ENCODE measurements at regions not wholly inside any gene's neighbourhood (a gene's known extent, or its start where the extent isn't known, plus 50 kb on each side); places are given as distances from the start of the nearest gene placed in this dataset.

DNA sequence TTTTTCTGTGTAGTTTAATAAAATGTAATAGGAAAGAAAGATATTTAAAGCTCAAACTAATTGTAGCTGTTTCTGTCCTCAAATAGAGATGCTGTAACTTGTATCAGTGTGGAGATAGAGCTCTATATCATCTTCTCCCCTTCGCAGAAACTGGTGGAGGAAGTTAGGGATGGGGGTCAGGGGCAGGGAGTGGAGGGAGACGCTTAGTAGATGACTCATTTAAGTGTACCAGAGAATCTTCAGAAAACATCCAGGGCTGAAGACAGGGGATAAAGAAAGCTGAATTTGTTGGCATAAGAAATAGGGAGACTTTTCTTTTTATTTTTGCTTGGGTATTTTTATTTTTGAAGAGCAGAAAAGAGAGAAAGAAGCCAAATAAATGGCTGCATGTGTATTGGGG, 282.6 kb upstream of the DPYD start:
- no peak for DNase-seq (ENCODE audit: low read depth)

DNA sequence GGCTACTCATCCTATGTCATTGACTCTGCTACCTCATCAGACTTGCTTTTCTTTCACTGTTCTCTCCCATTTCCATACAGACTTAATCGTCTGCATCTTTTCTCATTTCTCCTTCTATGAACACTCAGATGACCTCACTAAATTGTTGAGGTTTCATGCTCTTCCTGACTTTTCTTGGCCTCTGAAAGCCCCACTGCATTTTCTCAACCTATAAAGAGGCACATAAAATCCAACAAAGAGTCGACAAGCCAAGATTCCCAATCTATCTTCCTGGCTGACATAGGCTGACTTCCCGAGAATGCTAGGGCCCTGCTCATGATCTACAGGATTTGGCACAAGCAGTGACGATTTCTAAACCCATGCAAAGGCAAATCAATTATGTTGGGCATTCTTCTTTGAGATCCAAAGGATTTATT, 280.8 kb upstream of the DPYD start:
- no peak for DNase-seq (ENCODE audit: low read depth)

DNA sequence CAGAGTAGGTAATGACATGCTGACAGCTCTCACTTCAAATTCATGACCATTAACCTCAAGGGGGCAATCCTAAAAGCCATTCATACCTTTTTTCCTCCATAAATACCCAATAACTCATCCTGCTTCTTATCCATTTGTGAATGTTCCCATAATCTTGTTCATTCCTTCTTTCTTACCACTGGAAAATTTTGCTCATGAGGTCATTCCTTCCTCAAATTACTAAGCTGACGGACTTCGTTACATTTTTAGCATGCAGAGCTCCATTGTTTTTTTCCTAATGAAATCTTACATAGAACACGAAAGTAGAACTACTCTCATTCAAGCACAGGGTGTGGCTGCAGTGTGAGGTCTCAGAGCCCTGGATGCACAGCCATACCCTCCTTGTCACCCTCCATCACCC, 276.5 kb upstream of the DPYD start:
- no peak for DNase-seq (ENCODE audit: low read depth)

DNA sequence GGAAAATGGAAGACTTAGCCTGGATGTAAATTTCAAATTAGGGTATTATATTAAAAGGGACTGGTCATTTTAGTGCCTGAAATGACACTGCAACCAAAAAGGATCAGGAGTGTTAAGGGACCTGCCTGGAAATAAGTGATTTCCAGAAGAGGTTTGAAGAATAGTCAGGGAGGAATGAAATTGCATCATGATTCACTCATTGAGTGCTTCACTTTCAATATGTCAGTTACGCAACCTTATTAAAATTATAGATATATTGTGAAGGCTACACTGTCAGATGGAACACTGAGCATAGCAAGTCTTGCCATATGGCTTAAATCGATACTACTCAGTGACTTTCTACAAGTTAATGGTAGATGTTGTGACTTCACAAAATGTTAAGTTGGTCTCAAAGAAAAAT, 275.2 kb upstream of the DPYD start:
- no peak for DNase-seq (ENCODE audit: low read depth)

DNA sequence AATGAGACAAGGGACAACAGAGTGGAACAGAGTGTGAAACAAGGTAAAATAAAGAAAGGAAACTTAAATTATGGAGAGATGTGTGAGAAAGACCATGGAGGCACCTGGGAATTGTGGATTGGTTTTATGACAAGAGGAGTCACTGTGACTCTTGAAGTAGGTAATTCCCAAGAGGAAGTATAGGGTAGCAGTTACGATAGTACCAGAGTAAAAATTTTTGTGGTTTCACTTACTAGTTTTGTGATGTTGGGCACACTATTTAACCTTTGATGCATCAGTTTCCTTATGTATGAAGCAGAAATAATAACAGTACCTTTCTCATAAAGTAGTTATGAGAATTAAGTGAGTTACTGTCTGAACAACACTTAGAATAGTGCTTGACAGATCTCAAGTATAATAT, 267.9 kb upstream of the DPYD start:
- DNase-seq (ENCODE audit: low read depth): no peak

DNA sequence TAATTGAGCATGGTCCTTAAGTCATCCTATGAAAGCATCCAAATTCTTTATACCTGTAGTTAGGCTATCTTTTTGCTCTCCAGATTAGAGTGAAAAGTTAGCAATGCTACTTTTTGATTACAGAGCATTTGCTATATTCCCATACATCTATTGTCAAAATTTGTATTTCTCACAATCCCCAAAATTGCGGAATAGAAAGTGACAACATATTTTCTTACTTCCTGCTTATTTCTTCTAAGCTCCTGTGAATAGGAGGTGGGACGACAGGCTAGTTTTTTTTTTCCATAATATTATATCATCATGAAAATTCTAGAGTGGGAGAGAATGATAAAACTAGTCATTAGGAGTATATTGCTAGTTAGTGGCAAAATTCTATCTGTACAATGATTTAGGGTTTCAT, 264.0 kb upstream of the DPYD start:
- DNase-seq (ENCODE audit: low read depth): no peak

DNA sequence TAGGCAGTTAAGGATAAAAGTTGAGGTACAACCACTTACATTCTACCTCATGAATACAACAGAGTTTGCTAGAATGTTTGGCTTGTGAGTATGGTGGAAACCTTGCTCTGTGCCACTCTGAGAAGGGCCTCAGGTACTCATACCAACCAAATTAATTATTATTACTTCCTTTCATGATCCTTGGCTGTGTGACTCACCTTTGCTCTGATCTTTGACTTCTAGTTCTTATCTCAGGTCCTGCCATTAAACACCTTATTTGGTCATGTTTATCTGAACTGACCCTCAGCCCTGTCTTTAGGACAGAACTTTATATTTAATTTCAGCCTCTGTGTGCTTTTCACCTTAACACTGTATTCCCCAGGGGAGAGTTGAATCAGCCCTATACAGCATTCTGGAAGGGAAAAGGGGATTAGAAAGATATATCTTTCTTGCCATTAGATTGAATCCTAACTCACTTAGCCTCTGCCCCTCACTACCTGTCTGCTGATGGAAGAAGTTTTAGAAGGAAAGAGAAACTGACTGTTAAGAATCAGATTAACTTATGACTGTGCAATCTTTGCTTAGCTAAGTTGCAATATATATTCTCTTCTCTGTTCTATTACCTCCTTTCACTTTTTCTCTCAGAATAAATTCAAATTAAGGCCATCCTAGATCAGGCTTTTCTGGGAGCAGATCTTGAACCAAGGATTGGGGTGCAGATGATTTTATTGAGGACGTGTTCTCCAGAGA, 260.4 kb upstream of the DPYD start:
- DNase-seq (ENCODE audit: low read depth): no peak

DNA sequence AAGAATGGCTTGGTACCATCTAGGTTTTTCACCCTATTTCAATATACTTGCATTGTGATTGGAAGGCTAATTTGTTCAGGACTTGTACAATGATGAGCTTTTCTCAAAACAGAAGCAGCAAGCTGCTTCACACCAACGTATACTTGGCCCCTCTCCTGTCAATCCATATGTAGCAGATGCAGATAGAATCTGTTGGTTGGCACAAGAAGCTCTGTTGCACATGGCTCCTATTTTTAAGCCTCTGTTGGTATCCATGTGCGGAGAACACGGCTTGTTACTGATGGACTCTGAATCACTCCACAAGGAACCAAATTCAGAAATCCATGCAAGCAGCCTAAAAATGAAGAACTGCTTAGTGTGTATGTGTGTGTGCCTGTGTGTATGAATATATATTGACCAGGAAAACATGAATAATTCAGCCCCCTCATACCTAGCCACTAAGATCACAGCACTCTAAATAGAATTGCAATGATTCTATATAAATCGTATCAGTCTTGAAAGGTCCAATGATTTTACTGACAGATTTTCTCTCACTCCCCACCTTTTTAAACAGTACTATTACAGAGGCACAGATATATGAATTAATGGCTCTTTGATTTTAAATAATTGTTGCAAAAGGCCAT, 258.4 kb upstream of the DPYD start:
- DNase-seq (ENCODE audit: low read depth): no peak

DNA sequence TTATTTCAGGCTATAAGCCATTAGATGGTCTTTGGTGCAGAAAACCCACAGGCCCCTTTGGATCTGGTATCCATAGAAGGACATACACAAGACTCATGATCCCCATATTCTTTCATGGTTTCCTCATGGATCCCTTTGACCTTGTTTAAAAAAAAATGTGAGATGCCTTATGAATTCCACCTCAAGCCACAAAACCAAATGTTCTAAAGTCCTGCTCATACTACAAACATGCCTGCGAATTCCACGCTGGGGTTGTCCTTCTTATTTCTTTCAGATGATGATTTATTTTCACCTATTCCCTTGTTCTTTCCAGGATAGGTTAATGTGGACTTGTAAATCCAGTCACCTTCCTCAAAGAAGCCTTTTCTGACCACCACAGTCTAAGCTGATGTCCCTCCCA, 256.9 kb upstream of the DPYD start:
- no peak for DNase-seq (ENCODE audit: low read depth)

DNA sequence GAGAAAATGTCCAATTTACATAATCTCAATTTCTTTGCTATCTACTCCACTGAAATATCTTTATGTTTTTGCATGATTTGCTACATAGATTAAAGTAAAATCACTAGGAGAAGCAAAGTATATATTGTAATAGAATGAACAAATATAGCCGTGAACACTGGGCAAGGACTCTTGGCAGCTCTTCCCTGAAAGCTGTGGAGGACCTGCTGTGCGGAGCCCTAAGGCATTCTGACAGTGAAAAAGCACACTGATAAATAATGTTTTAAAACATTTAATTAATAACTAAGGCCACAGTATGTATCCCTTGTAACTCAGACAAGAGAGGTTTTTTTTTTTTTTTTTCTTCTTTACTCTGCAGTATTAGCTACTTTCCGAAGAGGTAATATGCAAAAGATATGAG, 256.1 kb upstream of the DPYD start:
- no peak for DNase-seq (ENCODE audit: low read depth)

DNA sequence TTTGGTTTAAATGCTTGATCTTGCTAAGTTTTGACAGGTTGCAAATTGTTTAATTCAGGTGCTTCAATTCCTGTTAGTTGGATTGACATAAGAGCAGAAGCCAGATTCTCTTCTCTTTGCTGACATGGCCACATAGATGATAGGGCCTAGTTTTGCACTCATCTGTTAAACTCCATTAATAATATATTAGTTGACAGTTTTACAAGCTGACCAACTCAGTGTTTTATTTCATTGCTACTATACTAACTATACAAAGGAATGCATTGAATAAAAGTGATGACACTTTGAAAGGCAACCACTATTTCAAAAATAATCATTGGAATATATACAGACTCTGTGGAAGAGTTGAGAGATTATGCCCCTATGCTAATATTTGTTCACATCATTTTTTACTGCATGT, 255.6 kb upstream of the DPYD start:
- no peak for DNase-seq (ENCODE audit: low read depth)

DNA sequence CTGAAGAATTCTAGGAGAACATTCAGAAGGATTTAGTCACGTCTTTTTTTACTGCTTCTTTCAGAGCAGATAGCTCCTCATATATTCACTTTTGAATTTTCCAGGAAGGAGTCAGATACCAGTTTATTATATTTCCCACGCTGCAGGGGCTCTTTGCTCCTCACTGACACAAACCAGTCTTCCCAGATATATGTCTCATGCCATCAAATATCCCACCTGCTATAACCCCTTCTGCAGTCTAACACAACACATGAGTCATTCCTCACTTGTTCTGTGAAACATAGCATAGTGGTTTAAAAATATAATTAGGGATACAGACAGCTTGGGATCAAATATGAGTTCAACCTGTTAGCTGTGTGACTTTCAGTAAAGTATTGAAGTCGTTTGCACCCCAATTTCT, 251.7 kb upstream of the DPYD start:
- DNase-seq (ENCODE audit: low read depth): no peak

DNA sequence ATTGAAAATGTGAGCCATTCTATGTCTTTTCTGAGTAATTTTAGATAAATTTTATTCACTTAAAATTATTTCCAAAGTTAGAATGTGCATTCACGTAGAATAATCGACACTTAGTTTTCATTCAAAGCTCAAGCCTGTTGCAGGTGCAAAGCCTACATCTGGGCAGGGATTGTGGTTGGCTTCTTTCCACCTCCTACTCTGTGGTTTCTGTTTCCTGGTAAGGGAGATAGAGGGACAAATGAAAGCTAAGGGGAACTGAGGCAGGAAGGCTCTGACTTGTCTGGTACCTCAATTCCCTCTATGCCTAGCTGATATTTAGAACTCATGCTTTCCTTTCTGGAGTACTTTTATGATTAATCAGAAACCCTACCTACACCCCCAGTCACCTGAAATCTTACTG, 251.2 kb upstream of the DPYD start:
- no peak for DNase-seq (ENCODE audit: low read depth)

DNA sequence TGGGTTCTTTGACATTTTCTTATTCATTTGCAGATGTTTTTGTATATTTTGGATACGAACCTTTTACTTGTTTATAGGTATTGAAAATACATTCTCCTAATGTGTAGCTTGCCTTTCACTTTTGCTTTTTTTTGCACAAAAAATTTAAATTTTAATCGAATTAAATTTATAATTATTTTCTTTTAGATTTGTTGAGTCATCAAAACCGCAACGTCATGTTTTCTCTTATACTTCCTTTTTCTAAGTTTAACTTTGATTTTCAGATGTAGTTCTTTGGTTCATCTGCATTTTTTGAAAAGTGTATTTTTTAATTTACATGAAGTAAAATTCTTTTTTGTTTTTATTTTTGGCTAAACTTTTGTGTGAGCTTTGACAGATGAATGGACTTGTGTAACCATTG, 243.7 kb upstream of the DPYD start:
- DNase-seq (ENCODE audit: low read depth): no peak

DNA sequence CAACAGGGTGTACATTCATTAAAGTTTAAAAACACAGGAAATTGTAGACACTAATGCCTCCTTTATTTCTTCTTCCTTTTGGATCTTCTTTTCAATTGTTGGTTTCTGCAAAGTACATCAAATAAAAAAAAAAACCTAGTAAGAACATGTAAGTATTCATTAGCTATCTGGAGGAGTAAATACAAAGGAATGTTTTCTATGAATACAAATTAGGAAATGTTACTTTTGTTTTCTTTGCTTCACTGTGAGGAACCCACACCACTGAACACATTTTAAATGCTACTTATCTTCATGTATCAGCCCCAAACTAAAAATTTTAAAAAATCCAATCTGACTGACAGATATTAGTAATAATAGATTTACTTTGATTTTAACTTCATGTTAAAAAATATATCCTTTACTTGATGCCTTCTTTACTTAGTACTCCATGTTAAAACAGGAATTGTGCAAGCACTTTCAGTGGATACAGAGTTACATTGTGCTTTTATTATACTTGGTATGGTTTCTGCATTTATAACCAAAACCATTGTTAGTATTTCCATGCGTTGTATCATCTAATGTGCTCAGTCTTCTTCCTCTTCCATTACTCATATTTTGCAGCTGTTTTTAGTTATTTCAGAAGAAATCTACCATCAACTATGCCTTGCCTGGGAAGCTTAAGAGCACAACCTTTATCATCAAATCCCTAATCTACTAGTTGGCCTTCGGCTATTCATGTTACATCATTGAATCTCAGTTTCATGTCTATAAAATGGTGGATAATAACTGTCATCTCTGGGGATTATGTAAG, 236.9 kb upstream of the DPYD start:
- no peak for DNase-seq (ENCODE audit: low read depth)

DNA sequence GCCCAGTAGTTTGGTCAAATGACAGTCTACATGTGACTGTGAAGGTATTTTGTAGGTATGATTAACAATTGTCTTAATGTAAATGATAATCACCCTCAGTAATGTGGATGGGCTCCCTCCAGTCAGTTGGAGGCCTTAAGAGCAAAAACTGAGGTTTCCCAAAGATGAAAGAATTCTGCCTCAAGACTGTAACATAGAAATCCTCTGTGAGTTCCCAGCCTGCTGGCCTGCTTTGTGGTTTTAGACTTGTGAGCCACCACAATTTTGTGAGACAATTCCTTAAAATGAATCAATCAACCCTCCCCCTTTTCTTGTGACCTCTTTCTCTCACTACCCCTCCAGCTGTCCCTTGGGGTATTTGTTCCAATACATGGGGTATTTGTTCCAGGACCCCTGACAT, 226.4 kb upstream of the DPYD start:
- DNase-seq (ENCODE audit: low read depth): no peak

DNA sequence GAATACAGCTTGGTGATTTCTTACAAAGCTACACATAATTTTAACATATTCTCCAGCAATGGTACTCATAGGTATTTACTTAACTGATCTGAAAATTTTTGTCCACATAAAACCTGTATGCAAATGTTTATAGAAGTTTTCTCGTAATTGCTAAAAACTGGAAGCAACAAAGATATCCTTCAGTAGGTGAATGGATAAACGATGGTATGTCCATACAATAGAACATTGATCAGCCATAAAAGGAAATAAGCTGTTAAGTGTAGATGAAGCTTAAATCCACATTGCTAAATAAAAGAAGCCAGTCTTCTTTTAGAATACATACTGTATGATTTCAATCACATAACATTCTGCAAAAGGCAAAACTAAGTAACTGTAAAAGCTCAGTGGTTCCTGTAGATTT, 224.8 kb upstream of the DPYD start:
- DNase-seq (ENCODE audit: low read depth): no peak

DNA sequence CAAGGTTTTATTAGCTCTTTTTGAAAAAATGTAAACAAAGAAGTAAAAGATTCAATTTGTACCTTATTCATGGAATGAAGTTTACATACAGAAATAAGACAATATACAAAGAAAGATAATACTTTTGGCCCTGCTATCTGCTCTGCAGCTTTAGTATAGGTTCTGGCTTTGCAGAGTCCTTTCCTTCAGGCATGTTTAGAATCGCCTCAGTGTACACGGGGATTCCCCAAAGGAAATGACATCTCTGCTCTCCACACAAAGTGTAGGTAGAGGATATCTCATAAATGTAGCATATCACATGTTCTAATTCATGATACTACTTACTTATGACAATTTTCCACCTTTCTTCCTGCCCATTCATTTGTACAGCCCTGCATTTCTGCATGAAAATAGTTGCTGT, 222.6 kb upstream of the DPYD start:
- no peak for DNase-seq (ENCODE audit: low read depth)

DNA sequence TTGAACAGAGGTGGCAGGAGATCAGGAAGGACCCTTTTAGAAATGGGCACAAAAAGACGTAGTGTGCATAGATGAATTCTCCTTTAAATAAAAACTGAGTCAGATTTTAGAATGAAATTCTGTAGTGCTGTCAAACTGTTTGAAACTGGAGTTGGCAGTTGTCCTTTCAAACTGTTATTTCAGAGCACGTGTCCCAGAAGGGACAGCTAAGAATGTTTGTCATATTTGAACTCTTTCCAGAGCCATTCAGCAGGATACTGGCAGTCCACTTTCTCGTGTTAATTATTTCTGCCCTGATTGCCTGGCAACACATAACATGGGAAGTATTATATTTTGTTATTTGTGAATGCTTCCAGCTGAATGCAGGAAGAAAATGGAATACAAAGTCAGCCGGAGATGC, 212.3 kb upstream of the DPYD start:
- no peak for DNase-seq (ENCODE audit: low read depth)

DNA sequence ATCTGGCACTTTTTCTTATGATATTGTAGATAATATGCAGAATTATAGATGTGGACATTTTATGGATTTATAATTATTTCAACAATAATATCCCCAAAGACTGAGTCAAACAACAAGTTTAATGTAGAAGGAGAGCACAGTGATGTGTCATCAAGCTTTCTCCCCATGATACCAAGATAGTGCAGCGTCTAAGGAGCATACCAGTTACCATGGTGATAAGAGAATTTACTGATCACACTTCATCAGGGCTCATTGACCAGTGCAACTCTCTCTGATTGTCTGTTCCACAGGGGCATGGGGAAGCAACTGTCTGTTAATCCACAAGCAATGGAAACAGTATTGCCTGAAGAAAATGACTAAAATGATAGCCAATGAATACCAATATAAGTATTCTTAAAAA, 209.6 kb upstream of the DPYD start:
- no peak for DNase-seq (ENCODE audit: low read depth)

DNA sequence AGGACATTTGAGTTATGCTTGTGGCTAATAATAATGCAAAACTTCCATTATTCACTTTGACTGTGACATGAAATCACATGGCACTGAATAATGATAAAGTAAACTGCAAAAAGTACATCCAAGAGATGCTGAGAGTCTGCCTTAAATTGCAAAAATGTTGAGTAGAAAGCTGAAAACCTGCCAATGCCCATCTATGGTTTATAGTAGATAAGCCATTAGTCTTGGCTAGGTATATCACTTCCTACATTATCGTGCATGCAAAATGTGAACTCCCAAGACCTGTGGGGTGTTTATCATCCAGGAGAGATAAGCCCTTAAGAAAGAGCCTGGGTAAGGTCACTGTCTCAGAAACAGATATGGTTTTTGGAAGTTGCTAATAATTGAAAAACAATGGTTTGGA, 208.7 kb upstream of the DPYD start:
- no peak for DNase-seq (ENCODE audit: low read depth)

DNA sequence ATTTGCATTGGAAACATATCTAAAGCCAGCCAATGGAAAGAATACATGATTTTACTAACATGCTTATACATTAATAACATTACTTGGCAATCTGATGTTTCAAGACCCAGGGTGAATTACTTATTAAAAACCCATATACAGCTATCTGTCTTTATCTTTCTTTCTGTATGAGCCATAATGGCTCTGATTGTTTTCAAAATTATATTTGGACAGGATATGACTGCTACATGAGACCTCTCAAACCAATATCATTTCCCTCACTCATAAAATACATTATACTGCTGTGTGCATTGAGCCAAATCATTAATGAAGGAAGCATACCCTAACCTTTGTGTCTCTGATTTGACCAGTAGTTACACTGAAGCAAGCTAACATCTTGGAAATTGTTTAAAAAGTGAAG, 205.9 kb upstream of the DPYD start:
- DNase-seq (ENCODE audit: low read depth): no peak

DNA sequence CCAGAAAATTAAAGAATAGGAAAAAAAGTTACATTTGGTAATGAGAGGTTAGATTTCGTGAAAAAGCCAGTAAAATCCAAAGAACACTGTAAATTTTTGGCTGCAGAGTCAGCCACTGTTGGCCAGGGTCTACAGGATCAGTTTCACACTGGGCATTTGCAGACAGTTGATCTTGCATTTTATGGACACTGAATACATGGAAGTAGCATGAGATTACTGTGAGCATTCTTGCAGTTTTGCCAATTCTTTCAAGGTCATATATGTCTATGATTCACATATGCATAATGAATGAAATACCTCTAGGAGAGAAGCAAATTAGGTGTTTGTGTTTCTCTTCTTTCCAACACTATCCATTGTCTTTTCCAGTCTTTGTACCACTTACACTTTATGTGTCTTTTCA, 200.8 kb upstream of the DPYD start:
- no peak for DNase-seq (ENCODE audit: low read depth)

DNA sequence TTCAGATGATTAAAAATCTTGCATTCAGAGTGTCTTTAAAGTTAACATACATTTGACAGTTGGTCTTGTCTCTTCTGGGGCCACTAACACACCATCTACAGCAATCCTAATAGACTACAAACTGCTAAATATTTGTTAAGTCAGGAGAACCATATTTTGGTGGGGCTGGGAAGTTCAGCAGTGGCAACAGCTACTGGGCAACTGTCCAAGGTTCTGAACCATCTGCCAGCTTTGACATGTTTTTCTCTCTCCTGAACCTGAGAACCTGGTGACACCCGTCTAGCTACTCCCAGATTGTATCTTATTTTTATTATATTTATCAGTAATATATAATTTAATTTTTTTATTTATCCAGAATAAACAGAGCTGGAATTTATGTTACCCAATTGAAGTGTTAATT, 199.0 kb upstream of the DPYD start:
- DNase-seq (ENCODE audit: low read depth): no peak
